Transverse colon (tissue), 4 donors: ENCODE measurements at regions not wholly inside any gene's neighbourhood (a gene's known extent, or its start where the extent isn't known, plus 50 kb on each side); places are given as distances from the start of the nearest gene placed in this dataset.

Experiments used
- DNase-seq: peaks from one replicate; pipeline ENCODE4 v3.0.0-alpha.2; 2019
- H3K27ac ChIP-seq, 4 donors: fragments of 200-600 bp; sonication (generic); 2 replicates each; pipeline ENCODE4 v1.5.1; 2016 to 2018; ENCODE audit warnings: inconsistent platforms in 4 of 4
- H3K27me3 ChIP-seq: fragments of 200-600 bp; sonication (generic); 2 replicates; pipeline ENCODE4 v1.5.1; 2017; ENCODE audit warnings: inconsistent platforms
- H3K36me3 ChIP-seq, 4 donors: fragments of 200-600 bp; sonication (generic); 2 replicates each; pipeline ENCODE4 v1.5.1; 2017 to 2019; ENCODE audit warnings: inconsistent platforms in 4 of 4
- H3K4me1 ChIP-seq, 4 donors: fragments of 200-600 bp; sonication (generic); 2 replicates each; pipeline ENCODE4 v1.5.1; 2017 to 2020; ENCODE audit warnings: inconsistent platforms in 4 of 4
- H3K4me3 ChIP-seq, 4 donors: fragments of 200-600 bp; sonication (generic); 1 replicate in 1 of 4; 2 replicates in 3 of 4; pipeline versions ENCODE4 v1.5.1 to v1.6.1; 2017 to 2019; ENCODE audit warnings: inconsistent platforms in 4 of 4
- H3K9me3 ChIP-seq, 2 donors: fragments of 200-600 bp; sonication (generic); 2 replicates each; pipeline ENCODE4 v1.5.1; 2017 to 2019; ENCODE audit warnings: inconsistent platforms in 2 of 2
- CTCF ChIP-seq, 5 experiments: fragments of 200-600 bp in 3 of 5; fragments of 450-650 bp in 2 of 5; sonication (generic) in 3 of 5; IDR thresholded peaks; 1 replicate in 2 of 5; 2 replicates in 3 of 5; pipeline ENCODE4 v1.5.1; 2016 to 2017; ENCODE audit warnings: antibody characterized with exemption in 5 of 5, inconsistent platforms in 3 of 5, mild to moderate bottlenecking in 2 of 5, moderate library complexity in 1 of 5
- EP300 ChIP-seq: sonication (generic); formaldehyde crosslinking; IDR thresholded peaks from one replicate; pipeline ENCODE4 v1.6.1; 2017; ENCODE audit warnings: antibody characterized with exemption, low read depth
- POLR2A ChIP-seq: fragments of 450-650 bp; IDR thresholded peaks from one replicate; pipeline ENCODE4 v1.6.1; 2016; ENCODE audit warnings: antibody characterized with exemption, mild to moderate bottlenecking, moderate library complexity
- POLR2AphosphoS5 ChIP-seq, 3 donors: sonication (generic); formaldehyde crosslinking; IDR thresholded peaks; one replicate each; pipeline ENCODE4 v1.6.1; 2016; ENCODE audit warnings: antibody characterized with exemption in 3 of 3
- WGBS, 2 donors: methylation state at CpG; one replicate each; pipeline ENCODE4 v1.1.5; 2018; ENCODE audit warnings: low coverage in 1 of 2; 5-methylcytosine and 5-hydroxymethylcytosine counted together
- in situ Hi-C, 4 donors: fragments of 200-750 bp; cut with MboI; loops; one replicate each; pipeline versions ENCODE4 v1.15.0 to v1.15.1; 2017; ENCODE audit warnings: low sequenced_read_pairs in 3 of 4, low pct_ligation_motif_present in 1 of 4, low pct_unique_long_range_greater_than_20kb in 1 of 4
- intact Hi-C: fragments of 100-400 bp; cut with DNase I; formaldehyde crosslinking; loops from one replicate; pipeline ENCODE4 v1.15.1; 2023; ENCODE audit warnings: low total_unique reads

- in situ Hi-C loops: no loop called here
- Histone ChIP-seq H3K27me3 (no peaks in the 10 kb centered on the region), H3K27ac (peak overlapping the region in 3 of 4 donors; percentile 11 to 41 (median 35)), H3K4me1 (peaks cover 0 to 6% (median 1%) of the 10 kb centered on the region in 4 donors), H3K9me3 (no peaks in the 10 kb centered on the region), H3K36me3 (no peaks in the 10 kb centered on the region), H3K4me3 (no peak overlapping the region)
- 69 to 78% methylated on average over 2 of the region's 2 CpGs for WGBS, 2 donors
- DNase-seq: no peak
- TF ChIP-seq POLR2A (no peak), POLR2AphosphoS5 (IDR thresholded peaks at IDR 0.05) (peak in 1 of 3 donors; percentile 48)
- intact Hi-C loops: no loop called here
These were observed 290.8 kb upstream of the TANK start for GRCh38 chr2:160869411-160869810.

GRCh38 chr2:160870729-160871465 lies 289.3 kb upstream of the TANK start:
- Histone ChIP-seq H3K36me3 (no peaks in the 10 kb centered on the region), H3K27me3 (no peaks in the 10 kb centered on the region), H3K9me3 (no peaks in the 10 kb centered on the region), H3K4me1 (peaks cover 0 to 6% (median 1%) of the 10 kb centered on the region in 4 donors), H3K4me3 (no peak overlapping the region), H3K27ac (no peak overlapping the region)
- intact Hi-C loops: no loop called here
- no peak for DNase-seq
- in situ Hi-C loops: no loop called here
- WGBS, 2 donors: 39 to 42% methylated on average over 5 to 6 of the region's 6 CpGs
- no peak for TF ChIP-seq POLR2A
- TF ChIP-seq CTCF (IDR thresholded peaks at IDR 0.05): no peak
- no peak for TF ChIP-seq POLR2AphosphoS5 (IDR thresholded peaks at IDR 0.05)
- TF ChIP-seq EP300: no peak

GRCh38 chr2:160871953-160872352 lies 288.3 kb upstream of the TANK start:
- Histone ChIP-seq H3K27ac (no peak overlapping the region), H3K4me1 (peaks cover 0 to 6% (median 1%) of the 10 kb centered on the region in 4 donors), H3K36me3 (no peaks in the 10 kb centered on the region), H3K27me3 (no peaks in the 10 kb centered on the region), H3K4me3 (no peak overlapping the region), H3K9me3 (no peaks in the 10 kb centered on the region)
- DNase-seq: no peak
- 94 to 96% methylated on average over 7 of the region's 7 CpGs for WGBS, 2 donors
- in situ Hi-C loops: no loop called here
- TF ChIP-seq POLR2A (no peak), EP300 (no peak), CTCF (IDR thresholded peaks at IDR 0.05) (no peak), POLR2AphosphoS5 (IDR thresholded peaks at IDR 0.05) (no peak)
- intact Hi-C loops: no loop called here

GRCh38 chr2:160876029-160876428 lies 284.2 kb upstream of the TANK start:
- H3K36me3 ChIP-seq: no peaks in the 10 kb centered on the region
- in situ Hi-C loops (no loop called here), intact Hi-C loops (no loop called here)
- DNase-seq: no peak
- no peaks in the 10 kb centered on the region for H3K9me3 ChIP-seq
- 88 to 94% methylated on average over 2 of the region's 2 CpGs for WGBS, 2 donors
- H3K4me1 ChIP-seq: no peaks in the 10 kb centered on the region
- no peak overlapping the region for H3K4me3 ChIP-seq
- TF ChIP-seq POLR2AphosphoS5 (IDR thresholded peaks at IDR 0.05): no peak
- no peak for TF ChIP-seq EP300
- no peak for TF ChIP-seq POLR2A
- TF ChIP-seq CTCF (IDR thresholded peaks at IDR 0.05): no peak
- H3K27ac ChIP-seq: no peak overlapping the region
- no peaks in the 10 kb centered on the region for H3K27me3 ChIP-seq
